NCI-H345 treated with DMSO at 0.1 percent for 48 hours (cell line): ENCODE measurements at regions not wholly inside any gene's neighbourhood (a gene's known extent, or its start where the extent isn't known, plus 50 kb on each side); places are given as distances from the start of the nearest gene placed in this dataset.

Source experiments
- DNase-seq: peaks from one replicate; lab custom pipeline; 2025; ENCODE audit not compliant: unreplicated experiment; lab: John Stamatoyannopoulos, UW

- no peak for DNase-seq
Observed at GRCh38 chr1:29454616-29455380, 218.5 kb downstream of the PTPRU start.

- DNase-seq: no peak
Observed at GRCh38 chr1:29453502-29454240, 217.3 kb downstream of the PTPRU start.

GRCh38 chr1:29452463-29453230 lies 216.3 kb downstream of the PTPRU start:
- no peak for DNase-seq

- DNase-seq: no peak
Observed at GRCh38 chr1:29451368-29451892, 215.1 kb downstream of the PTPRU start.

- no peak for DNase-seq
Observed at GRCh38 chr1:29450591-29450990, 214.3 kb downstream of the PTPRU start.

- no peak for DNase-seq
Observed at GRCh38 chr1:29448456-29449235, 212.3 kb downstream of the PTPRU start.

GRCh38 chr1:29447368-29447767 lies 211.0 kb downstream of the PTPRU start:
- DNase-seq: no peak

- DNase-seq: no peak
Observed at GRCh38 chr1:29444782-29445729, 208.7 kb downstream of the PTPRU start.

- DNase-seq: no peak
Observed at GRCh38 chr1:29444081-29444715, 207.9 kb downstream of the PTPRU start.

- no peak for DNase-seq
Observed at GRCh38 chr1:29441916-29442668, 205.8 kb downstream of the PTPRU start.

- no peak for DNase-seq
Observed at GRCh38 chr1:29439615-29440014, 203.3 kb downstream of the PTPRU start.

GRCh38 chr1:29438991-29439390 lies 202.7 kb downstream of the PTPRU start:
- no peak for DNase-seq

- no peak for DNase-seq
Observed at GRCh38 chr1:29437946-29438345, 201.6 kb downstream of the PTPRU start.

GRCh38 chr1:29436181-29436785 lies 200.0 kb downstream of the PTPRU start:
- no peak for DNase-seq

- no peak for DNase-seq
Observed at GRCh38 chr1:29433830-29434229, 197.5 kb downstream of the PTPRU start.

GRCh38 chr1:29431138-29431537 lies 194.8 kb downstream of the PTPRU start:
- no peak for DNase-seq

- no peak for DNase-seq
Observed at GRCh38 chr1:29429656-29430055, 193.3 kb downstream of the PTPRU start.

GRCh38 chr1:29428997-29429396 lies 192.7 kb downstream of the PTPRU start:
- DNase-seq: no peak
